ENCODE measurements at regions not wholly inside any gene's neighbourhood (a gene's known extent, or its start where the extent isn't known, plus 50 kb on each side); places are given as distances from the start of the nearest gene placed in this dataset.

DNA sequence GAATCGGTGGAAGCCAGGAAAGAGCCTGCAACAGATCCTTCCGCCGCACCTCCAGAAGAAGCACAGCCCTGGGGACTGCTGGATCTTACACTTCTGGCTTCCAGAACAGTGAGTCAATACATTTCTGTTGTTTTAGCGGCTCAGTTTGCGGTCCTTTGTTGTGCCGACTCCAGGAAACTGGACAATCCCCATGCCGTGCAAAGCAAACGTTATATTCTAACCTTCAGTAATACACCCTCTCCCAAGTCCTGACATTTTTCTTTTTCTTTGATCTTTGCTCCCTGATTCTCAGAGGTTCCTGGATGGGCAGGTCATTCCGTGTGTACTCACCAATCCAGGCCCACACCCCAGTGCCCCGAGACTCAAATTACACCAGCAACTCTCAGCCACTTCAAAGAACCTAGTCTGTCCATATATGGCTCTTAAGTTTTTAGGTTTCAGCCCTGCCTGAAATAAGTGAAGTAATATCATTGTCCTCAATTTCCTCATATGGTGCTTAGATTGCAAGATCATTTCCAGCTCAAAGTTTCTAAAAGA is 387.1 kb upstream of the SGCG start:
- Histone ChIP-seq H2AFZ (ENCODE audit: low read length) (no peak overlapping the region), H3K27ac (ENCODE audit: low read depth, low read length, poor library complexity, severe bottlenecking) (no peak overlapping the region)

GRCh38 chr13:22800526-22801401 is 380.0 kb upstream of the SGCG start:
- Histone ChIP-seq H3K9me2 (ENCODE audit: low read depth, low read length) (no peaks in the 10 kb centered on the region), H3K79me2 (ENCODE audit: insufficient read depth, low read length) (no peaks in the 10 kb centered on the region), H3K9ac (ENCODE audit: low read length) (no peak overlapping the region), H3K4me3 (ENCODE audit: low read depth, low read length, poor library complexity, severe bottlenecking) (no peak overlapping the region), H3F3A (ENCODE audit: insufficient read depth, low read length) (no peaks in the 10 kb centered on the region), H3K4me2 (ENCODE audit: low read length) (no peak overlapping the region), H3K36me3 (ENCODE audit: insufficient read depth, low read length) (no peaks in the 10 kb centered on the region), H3K27me3 (ENCODE audit: insufficient read depth, low read length) (no peaks in the 10 kb centered on the region), H4K20me1 (ENCODE audit: insufficient read depth, low read length) (no peaks in the 10 kb centered on the region), H3K9me3 (ENCODE audit: low read length) (no peaks in the 10 kb centered on the region), H3K27ac (ENCODE audit: low read depth, low read length, poor library complexity, severe bottlenecking) (no peak overlapping the region), H3K4me1 (ENCODE audit: insufficient read depth, low read length, severe bottlenecking) (no peaks in the 10 kb centered on the region), H2AFZ (ENCODE audit: low read length) (no peak overlapping the region)
- TF ChIP-seq EZH2 (IDR thresholded peaks at IDR 0.05; ENCODE audit: borderline replicate concordance, low read length): no peak
- TF ChIP-seq, protein P1, sequence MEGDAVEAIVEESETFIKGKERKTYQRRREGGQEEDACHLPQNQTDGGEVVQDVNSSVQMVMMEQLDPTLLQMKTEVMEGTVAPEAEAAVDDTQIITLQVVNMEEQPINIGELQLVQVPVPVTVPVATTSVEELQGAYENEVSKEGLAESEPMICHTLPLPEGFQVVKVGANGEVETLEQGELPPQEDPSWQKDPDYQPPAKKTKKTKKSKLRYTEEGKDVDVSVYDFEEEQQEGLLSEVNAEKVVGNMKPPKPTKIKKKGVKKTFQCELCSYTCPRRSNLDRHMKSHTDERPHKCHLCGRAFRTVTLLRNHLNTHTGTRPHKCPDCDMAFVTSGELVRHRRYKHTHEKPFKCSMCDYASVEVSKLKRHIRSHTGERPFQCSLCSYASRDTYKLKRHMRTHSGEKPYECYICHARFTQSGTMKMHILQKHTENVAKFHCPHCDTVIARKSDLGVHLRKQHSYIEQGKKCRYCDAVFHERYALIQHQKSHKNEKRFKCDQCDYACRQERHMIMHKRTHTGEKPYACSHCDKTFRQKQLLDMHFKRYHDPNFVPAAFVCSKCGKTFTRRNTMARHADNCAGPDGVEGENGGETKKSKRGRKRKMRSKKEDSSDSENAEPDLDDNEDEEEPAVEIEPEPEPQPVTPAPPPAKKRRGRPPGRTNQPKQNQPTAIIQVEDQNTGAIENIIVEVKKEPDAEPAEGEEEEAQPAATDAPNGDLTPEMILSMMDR (IDR thresholded peaks at IDR 0.05; ENCODE audit: low read length): no peak

More for the DNA sequence above, 387.1 kb upstream of the SGCG start:
- Histone ChIP-seq H3K27me3 (ENCODE audit: insufficient read depth, low read length) (no peaks in the 10 kb centered on the region), H3K9me2 (ENCODE audit: low read depth, low read length) (no peaks in the 10 kb centered on the region), H3K36me3 (ENCODE audit: insufficient read depth, low read length) (no peaks in the 10 kb centered on the region), H3K79me2 (ENCODE audit: insufficient read depth, low read length) (no peaks in the 10 kb centered on the region), H3K4me1 (ENCODE audit: insufficient read depth, low read length, severe bottlenecking) (no peaks in the 10 kb centered on the region), H3K4me3 (ENCODE audit: low read depth, low read length, poor library complexity, severe bottlenecking) (no peak overlapping the region), H4K20me1 (ENCODE audit: insufficient read depth, low read length) (no peaks in the 10 kb centered on the region), H3K9ac (ENCODE audit: low read length) (no peak overlapping the region), H3K4me2 (ENCODE audit: low read length) (no peak overlapping the region), H3F3A (ENCODE audit: insufficient read depth, low read length) (no peaks in the 10 kb centered on the region), H3K9me3 (ENCODE audit: low read length) (no peaks in the 10 kb centered on the region)
- TF ChIP-seq, protein P1 (IDR thresholded peaks at IDR 0.05; ENCODE audit: low read length): no peak
- TF ChIP-seq EZH2 (IDR thresholded peaks at IDR 0.05; ENCODE audit: borderline replicate concordance, low read length): no peak

GRCh38 chr13:22801402-22802003 is 379.3 kb upstream of the SGCG start:
- Histone ChIP-seq H2AFZ (ENCODE audit: low read length) (no peak overlapping the region), H3K4me1 (ENCODE audit: insufficient read depth, low read length, severe bottlenecking) (no peaks in the 10 kb centered on the region), H3F3A (ENCODE audit: insufficient read depth, low read length) (no peaks in the 10 kb centered on the region), H3K9me3 (ENCODE audit: low read length) (no peaks in the 10 kb centered on the region), H3K4me3 (ENCODE audit: low read depth, low read length, poor library complexity, severe bottlenecking) (no peak overlapping the region), H4K20me1 (ENCODE audit: insufficient read depth, low read length) (no peaks in the 10 kb centered on the region), H3K9ac (ENCODE audit: low read length) (no peak overlapping the region), H3K36me3 (ENCODE audit: insufficient read depth, low read length) (no peaks in the 10 kb centered on the region), H3K9me2 (ENCODE audit: low read depth, low read length) (no peaks in the 10 kb centered on the region), H3K27me3 (ENCODE audit: insufficient read depth, low read length) (no peaks in the 10 kb centered on the region), H3K27ac (ENCODE audit: low read depth, low read length, poor library complexity, severe bottlenecking) (no peak overlapping the region), H3K4me2 (ENCODE audit: low read length) (no peak overlapping the region), H3K79me2 (ENCODE audit: insufficient read depth, low read length) (no peaks in the 10 kb centered on the region)
- TF ChIP-seq EZH2 (IDR thresholded peaks at IDR 0.05; ENCODE audit: borderline replicate concordance, low read length): no peak
- TF ChIP-seq, protein P1 (IDR thresholded peaks at IDR 0.05; ENCODE audit: low read length): no peak; the same call in 1 of the 2 replicates
